ENCODE measurements at regions not wholly inside any gene's neighbourhood (a gene's known extent, or its start where the extent isn't known, plus 50 kb on each side); places are given as distances from the start of the nearest gene placed in this dataset.

DNA sequence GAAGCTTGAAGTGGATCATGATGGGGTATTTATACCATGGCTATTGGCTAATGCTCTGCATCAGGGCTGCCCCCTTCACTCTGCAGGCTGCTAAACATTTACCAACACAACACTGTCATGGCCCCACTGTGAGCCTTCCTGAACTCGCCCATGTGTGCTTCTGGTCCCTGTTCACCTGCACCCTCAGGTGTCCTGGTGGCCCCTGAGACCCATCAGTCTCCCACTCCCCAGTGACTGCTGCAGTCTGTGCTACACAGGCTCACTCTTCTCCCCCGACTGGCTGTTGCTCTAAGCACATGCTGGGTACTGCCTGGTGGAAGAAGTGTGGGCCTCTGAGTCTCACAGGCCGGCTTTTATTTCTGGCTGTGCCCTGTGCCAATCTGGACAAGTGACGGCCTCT lies 183.0 kb upstream of the HS6ST1 start:
- no peak for TF ChIP-seq ZNF274 (IDR thresholded peaks at IDR 0.05; ENCODE audit: low read depth, low read length)
- H3K4me3 ChIP-seq (ENCODE audit: low read length), result no peak overlapping the region

DNA sequence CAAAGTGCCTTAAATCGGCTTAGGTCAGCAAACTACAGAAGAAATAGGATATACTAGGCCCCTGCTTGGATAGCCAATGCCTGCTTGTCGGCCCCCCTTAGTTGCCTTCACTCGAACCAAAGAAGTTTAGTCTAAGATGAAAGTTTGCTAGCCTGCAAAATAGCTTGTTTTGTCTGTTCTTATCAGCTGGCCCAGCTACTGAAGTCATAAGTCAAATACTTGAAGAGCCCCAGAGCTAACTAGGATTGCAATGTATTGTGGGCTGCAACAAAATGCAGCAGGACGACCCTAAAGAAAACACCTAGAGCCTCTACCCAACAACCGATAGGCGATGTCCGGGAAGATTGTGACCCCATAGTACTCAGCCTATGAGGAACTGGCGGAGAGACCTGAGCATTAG lies 183.5 kb upstream of the HS6ST1 start:
- no peak overlapping the region for H3K4me3 ChIP-seq (ENCODE audit: low read length)
- TF ChIP-seq ZNF274 (IDR thresholded peaks at IDR 0.05; ENCODE audit: low read depth, low read length), result no peak

DNA sequence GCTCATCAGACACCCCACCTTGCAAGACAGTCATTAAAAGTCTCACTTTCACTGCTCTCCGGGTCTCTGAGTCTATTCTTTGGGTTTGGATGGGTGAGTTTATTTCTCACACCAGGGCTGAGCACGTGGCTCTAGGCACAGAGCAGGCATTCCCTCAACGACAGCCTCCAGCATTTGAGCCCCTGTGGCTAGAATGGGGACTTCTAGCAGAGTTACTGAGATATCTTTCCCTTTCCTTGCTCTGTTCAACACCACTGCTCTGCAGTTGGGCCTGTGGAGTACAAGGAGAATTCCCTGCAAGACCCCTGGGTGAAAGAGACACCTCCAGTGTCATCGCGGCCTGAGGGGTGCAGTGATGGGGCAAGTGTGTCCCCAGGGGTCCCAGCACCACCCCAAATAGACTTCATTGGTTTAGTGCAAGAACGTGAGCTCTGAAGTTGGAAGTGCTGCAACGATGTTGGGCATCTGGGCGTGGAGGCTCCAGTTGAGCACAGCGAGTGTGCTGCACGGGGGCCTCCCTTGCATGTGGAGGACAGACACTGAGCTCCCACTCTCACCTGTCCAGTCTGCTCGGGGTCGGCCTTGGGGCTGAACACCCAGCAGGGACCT lies 184.1 kb upstream of the HS6ST1 start:
- no peak overlapping the region for H3K4me3 ChIP-seq (ENCODE audit: low read length)
- TF ChIP-seq ZNF274 (IDR thresholded peaks at IDR 0.05; ENCODE audit: low read depth, low read length), result no peak

DNA sequence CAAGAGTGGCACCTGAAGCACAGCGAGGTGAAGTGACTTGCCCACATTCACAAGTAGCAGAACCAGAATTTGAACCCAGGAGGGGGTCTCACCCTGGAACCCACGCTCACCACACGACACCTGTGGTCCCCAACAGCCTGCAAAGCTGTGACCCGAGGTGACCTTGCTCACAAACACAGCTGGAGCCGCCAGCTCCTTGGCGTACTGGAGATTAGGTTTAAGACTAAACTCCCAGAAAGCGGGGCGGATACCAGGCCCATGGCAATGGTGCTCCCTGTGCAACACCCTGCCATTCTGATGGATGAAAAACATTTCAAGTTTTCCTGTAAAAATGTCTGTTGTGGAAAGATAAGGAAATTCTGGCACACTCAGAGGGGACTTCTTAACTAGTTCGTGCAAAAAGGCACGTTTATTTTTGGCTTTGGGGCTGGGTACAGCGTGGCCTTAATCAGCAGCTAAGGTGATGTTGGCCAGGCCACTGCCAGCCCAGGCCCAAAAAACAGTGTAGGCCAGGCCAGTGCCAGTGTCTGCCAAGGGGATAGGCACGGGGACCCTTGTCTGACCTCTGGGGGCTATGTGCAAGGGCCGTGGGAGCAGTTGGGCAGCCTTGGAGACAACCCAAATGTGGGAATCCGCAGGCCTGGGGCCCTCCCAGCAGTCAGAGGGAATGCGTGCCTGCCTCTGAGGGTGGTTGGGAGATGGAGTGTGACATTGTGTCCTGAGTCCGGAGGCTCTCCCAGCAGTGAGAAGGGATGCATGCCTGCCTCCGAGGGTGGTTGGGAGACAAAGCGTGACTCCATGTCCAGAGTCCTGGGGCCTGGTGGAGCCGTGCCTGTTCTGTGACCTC lies 185.0 kb upstream of the HS6ST1 start:
- no peak overlapping the region for H3K4me3 ChIP-seq (ENCODE audit: low read length)
- no peak for TF ChIP-seq ZNF274 (IDR thresholded peaks at IDR 0.05; ENCODE audit: low read depth, low read length)

DNA sequence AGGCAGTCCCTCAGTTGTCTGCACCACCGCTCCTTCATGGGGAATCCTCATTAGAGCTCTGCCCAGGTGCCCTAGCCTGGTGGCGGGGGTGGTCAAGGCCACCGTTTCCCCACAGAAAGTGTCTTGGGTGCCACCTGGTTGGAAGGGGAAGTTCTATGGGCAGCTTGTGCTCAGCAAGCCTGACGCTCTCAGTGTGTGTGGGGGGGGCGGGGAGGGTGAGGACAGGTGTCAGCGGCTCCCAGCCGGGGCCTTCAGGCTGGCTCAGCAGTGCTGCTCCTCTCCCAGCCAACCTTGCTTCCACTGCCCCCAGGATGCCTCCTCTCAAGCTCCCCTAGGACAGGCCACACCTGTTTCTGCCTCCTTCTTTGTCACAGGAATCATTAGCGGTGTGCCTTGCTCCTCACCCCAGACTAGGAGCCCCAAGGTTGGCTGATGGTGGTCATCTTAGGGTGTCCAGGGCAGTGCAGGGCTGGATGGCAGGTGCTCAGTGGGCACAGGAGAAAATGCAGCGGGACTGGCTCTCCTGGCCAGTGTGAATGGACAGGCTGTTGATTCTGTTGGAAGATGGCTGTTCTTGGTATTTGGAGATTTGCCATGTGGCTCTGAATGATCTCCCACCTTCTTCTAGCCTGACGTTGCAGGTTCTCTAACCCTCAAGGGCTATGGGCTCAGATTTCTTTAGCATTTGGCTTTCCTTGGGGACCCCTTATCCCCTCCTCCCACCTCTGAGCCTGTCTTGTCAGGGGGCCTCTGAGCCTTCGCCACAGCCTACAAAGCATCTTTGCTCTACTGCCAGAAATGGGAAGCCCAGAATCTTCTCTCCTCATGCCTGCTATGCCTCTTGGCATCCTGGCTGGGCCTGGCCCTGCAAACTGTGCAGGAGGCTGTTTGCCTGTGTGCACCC lies 185.8 kb upstream of the HS6ST1 start:
- H3K4me3 ChIP-seq (ENCODE audit: low read length), result no peak overlapping the region
- TF ChIP-seq ZNF274 (IDR thresholded peaks at IDR 0.05; ENCODE audit: low read depth, low read length), result no peak

DNA sequence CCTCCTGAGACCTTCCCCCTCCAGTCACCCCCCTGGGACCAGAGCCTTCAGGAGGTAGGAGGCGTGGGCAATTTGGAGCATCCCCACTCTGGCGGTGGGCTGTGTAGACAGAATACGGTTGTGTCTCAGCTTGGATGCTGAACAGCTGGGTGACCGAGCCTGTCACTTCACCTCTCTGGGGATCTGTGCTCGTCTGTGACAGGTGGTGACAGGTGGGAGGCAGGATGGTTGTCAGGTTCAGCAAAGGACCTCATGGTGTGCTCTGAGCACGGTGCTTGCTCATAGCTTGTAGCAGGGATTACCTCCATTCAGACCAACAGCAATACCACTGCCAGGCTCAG lies 186.5 kb upstream of the HS6ST1 start:
- no peak overlapping the region for H3K4me3 ChIP-seq (ENCODE audit: low read length)
- TF ChIP-seq ZNF274 (IDR thresholded peaks at IDR 0.05; ENCODE audit: low read depth, low read length), result no peak

DNA sequence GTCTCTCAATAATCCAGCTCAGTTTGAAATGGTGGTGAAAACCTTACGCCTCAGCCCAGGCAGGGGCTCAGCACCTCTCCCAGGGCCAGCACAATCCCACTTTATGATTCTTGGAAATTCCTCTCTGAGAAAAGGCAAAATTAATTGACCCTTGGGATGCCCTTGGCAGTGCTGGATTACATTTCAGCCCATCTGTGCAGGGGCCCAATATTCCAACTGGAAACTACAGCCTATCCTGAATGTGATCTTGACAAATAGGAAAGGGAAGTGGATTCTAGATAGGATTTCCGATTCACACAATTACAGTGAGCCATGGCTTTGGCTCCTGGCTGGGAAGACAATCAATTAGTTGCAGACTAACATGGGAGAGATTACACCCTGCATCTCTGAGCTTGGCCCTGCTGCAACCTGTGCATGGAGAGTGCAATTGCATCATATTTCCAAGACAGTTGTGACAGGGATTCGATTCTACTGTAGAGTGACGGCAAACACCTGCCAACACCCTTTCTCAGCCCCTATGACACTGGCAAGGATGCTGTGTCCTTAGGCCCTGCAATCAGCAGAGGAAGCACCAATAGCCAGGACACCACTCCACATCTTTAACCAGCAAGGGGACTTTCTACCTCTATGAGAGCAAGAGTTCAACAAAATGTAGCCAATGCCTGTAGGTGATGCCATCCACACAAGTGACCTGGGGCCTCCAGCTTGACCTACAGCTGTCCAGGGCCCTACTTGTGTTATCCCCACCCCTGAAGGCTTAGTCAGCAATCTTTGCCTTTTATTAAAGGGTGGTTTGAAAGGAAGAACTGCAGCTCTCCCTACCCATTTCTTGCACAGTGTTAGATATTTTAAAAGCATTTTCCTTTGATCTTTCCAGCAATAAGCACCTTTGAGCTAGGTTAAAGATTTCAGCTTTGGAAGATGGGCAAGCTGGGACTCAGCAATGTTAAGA lies 187.2 kb upstream of the HS6ST1 start:
- TF ChIP-seq ZNF274 (IDR thresholded peaks at IDR 0.05; ENCODE audit: low read depth, low read length), result no peak

DNA sequence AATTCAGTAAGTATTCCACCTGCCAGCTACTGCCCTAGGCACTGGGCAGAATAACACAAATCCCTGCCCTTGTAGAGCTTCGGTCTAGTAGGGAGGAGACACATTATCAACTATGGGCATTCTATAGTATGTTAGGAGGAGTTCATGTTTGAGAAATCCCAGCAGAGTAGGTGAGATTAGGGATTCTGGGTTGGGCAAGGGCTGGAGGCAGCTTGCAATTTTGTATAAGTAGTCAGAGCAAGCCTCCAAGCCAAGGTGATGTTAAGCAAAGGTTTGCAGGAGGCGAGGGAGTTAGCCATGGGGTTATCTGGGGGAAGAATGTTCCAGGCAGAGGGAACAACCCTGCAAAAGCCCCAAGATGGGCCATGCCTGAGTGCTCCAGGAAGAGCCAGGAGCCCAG lies 187.9 kb upstream of the HS6ST1 start:
- no peak overlapping the region for H3K4me3 ChIP-seq (ENCODE audit: low read length)
- TF ChIP-seq ZNF274 (IDR thresholded peaks at IDR 0.05; ENCODE audit: low read depth, low read length), result no peak

More for the DNA sequence above, 187.2 kb upstream of the HS6ST1 start:
- H3K4me3 ChIP-seq (ENCODE audit: low read length), result no peak overlapping the region

DNA sequence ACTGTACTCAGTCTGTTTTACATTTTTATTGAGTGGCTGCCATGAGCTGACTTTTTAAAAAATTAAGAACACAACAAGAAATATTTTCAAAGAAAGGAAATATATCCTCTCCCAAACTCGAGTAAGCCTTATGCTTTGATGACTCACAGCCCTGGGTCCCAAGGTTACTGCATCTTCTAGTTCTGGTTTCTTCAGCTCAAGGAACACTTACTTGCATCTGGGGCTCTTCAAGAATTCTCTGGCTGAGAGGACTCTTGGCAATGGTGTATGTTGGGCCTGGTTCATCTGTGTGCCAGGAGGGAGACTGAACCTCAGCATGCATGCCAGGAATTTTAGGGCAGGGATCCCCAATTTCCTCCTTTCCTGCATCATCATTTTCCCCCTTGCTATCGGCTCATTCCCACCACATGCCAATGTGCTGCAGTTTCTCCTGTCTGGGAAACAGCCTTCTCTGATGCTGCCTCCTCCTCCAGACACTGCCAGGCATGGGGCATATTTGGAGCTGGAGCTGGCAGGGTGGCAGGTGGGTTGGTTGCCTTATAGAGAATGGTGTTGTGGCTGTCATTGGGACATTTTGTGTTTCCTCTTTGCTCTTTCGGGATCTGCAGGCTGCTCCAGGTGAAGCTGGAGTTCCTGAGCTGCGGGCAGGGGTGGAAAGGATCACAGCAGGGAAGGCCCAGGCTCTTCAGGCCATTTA lies 192.2 kb upstream of the HS6ST1 start:
- H3K4me3 ChIP-seq (ENCODE audit: low read length), result no peak overlapping the region

DNA sequence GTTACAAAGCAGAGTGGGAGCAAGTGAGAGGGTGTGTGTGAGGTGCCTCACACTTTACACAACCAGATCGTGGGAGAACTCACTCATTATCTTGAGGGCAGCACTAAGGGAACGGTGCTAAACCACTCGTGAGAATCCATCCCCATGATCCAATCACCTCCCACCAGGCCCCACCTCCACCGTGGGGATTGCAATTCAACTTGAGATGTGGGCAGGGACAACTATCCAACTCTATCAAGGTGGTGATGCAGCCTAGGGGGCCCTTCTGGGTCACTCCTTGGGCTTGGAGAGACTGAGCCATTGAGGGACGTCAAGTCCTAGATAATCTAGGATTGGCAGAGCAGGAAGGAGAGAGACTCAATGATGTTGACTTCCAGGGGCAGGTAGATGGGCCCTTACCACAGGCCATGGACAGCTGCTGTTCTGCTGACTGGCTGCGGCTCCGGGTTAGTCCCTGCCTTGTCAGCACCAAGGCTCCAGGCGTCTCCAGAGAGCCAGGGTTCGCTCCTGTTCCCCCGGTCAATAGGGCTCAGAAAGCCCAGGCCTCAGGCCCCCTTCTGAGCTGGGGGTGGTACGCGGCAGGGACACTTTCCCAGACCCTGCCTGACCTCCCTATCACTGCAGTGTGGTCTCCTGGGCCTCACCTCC lies 193.2 kb upstream of the HS6ST1 start:
- H3K4me3 ChIP-seq (ENCODE audit: low read length), result no peak overlapping the region
- no peak for TF ChIP-seq ZNF274 (IDR thresholded peaks at IDR 0.05; ENCODE audit: low read depth, low read length)

More for the DNA sequence above, 192.2 kb upstream of the HS6ST1 start:
- no peak for TF ChIP-seq ZNF274 (IDR thresholded peaks at IDR 0.05; ENCODE audit: low read depth, low read length)

DNA sequence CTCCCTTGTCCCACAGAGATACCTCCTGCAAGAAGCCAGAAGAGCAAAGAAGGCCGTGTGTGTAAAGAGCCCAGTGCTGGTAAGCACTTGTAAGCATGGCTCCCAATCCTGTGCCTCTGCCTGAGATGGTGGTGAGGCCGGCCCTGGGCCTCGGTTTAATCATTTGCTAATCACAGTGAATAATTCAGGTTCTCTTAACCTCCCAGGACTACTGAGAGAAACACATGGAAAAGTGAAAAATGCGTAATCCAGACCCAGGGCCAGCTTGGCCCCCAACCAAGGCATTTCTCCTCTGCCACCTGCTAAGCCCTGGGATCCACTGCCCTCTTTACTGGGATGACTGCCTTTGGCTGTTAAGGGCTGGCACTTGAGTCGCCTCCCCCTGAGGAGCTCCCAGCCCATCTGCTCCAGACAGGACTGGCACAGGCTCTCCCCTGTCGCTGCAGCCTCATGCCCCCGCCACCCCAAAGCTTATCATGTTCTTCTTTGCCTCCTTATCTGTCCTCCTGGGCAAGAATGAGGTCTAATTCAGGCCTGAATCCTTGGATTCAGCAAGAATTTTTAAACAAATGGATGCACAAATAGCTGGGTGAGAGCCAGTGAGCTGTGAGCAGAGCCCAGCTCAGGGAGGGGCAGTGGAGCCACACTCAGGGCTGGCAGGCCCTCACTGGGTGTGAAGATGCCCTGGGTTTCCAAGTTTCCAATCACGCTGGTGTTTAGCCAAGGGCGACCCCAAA lies 193.9 kb upstream of the HS6ST1 start:
- no peak for TF ChIP-seq ZNF274 (IDR thresholded peaks at IDR 0.05; ENCODE audit: low read depth, low read length)
- H3K4me3 ChIP-seq (ENCODE audit: low read length), result no peak overlapping the region

Data from GM08714 (cell line).